GF-D8 (cell line): ENCODE measurements at regions not wholly inside any gene's neighbourhood (a gene's known extent, or its start where the extent isn't known, plus 50 kb on each side); places are given as distances from the start of the nearest gene placed in this dataset.

ENCODE experiments used
- DNase-seq: peaks from one replicate; lab custom pipeline; 2025; lab: John Stamatoyannopoulos, UW

DNA sequence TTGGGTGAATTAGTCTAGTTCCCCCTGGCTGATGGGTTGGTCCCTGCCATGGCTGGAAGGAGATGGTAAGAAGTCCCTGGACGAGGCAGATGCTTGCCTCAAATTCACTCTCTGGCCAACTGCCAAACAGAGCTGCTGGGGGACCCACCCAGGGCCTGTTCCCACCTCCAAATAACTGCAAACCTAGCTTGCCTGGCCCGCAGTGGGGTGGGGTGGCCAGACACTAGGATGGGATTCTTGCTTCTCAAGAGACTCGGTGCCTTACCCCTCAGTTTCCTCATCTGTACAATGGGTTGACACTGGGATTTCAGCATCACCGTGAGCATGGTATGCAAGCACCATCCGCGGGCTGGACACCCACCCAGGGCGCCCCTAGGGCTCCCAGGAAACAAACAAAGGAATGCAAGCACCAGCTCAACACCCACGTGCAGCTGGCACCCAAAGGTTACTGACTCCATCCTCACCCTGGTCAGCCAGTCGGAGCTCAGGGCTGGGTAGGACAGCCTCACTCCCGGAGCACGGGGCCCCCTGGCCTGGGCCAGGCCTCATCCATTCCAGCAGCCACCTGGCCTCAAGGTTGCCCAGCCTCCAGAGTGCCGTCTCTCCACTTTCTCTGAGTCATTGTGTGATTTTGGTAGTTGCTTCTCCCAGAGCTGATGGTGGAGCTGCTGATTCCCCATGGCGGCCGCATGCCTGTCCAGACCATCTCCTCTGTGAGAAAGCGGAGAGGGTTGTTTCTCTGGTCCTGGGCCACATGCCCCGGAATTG, 205.2 kb upstream of the RTL1 start:
- DNase-seq, result no peak

DNA sequence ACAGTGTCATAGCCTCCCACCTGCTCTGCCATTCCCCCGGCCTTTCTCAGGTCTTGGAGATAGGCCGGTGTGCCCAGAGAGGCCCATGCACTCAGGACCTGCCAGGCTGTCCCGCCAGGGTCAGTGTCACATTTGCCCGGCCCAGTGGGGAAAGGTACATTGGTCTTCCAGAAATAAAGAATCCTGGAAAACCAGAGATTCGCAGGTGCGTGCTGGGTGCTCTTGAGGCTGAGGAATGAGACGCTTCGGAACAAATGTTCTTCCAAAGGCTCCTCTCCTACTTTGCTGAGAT, 205.8 kb upstream of the RTL1 start:
- no peak for DNase-seq

DNA sequence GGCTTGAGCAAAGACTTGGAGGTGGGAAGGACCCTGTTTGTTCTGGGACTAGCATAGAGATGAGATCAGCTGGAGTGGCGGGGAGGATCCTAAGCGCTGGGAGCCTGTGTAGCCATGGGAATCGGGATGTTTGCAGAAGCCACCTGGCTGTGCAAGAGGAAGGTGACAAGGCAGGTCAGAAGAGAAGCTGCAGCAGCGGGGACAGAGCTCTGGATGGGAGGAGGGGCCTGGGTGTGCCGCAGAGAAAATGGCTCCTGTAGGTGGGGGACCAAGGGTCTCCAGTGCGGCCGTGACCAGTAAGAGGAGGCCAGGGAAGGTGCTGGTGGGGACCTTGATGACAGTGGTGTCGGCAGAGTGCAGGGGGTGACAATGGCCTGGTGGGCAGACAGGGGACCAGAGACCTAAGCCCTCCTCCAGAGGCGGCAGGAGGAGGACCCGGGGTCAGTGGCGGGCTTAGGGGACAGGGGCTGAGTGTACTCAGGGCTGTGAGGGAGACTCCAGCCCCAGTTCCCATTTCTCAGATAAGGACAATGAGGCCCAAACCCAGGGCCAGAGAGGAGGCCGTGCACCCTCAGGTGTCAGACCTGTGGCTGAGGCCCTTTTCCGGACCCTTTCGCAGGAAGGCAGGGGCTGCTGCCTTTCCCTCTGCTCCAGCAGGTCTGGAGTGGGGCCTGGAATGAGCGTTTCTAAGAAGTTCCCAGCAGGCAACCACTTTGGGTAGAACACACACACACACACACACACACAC, 206.6 kb upstream of the RTL1 start:
- no peak for DNase-seq

DNA sequence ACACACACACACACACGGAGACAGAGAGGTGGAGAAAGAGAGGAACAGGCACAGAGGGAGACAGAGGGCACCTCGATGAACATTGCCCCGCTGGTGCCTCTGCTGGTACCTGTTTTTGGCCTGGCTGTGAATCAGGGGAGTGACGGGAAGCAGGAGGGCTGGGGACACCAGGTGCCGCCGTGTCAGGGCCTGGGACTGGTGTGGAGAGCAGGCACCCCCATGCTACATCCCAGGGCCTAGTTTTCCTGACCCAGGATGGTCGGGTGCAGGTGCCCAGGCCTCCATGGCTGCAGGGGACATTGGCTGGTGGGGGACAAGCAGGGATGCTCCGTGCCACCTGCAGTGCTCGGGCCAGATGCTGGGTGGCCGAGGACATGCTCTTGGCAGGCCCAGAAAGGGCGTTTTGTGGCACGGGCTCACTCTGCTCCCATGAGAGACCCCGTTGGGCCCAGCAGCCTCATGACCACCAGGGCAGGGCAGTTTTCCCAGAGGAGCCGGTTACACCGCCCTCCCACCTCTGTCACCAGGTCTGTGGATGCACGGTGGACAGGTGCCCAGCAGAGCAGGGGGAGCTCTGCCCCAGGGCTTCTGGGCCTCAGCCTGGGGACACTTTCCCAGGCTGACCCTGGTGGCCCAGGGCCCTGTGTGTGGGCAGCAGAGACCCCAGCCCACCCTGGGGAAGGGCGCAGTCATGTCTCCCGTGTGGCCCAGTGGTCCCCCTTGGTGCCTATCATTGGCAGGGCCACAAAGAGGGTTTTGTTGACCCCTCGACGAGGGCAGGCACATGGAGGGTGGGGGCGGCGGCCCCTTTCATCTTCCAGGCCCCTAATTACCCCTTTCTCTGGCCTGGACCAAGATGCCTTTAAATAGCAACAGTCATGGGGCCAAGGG, 207.5 kb upstream of the RTL1 start:
- no peak for DNase-seq

DNA sequence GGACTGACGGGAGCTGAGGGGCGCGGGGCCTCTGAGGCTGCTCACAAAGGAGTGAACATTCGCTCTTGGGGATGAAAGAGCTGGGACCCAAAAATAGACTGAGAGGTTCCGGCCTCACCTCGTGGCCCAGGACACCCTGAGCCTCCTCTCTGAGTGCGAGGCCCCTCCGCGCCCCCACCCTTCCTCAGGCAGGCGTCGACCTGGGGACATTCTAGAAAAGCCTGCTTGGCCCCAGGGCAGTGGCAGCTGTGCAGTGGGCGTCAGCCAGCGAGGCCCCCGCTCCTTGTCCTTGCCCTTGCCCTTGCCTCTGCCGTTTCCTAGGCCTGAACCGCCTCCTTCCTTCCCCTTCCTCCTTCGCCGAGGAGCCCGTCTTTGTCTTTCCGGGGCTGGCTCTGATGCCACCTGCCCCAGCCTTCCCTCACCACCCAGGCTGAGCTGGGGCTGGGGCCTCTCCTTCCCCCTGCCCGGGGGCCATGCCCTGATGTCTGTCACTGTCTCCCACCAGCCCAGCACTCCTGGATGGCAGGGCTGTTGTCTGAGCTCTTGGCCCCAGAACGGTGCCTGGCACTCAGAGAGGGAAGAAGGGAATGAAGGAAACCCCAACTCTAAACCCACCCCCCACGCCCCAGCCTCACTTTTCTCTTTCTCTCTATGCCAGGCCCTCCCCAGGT, 208.2 kb upstream of the RTL1 start:
- DNase-seq, result no peak

DNA sequence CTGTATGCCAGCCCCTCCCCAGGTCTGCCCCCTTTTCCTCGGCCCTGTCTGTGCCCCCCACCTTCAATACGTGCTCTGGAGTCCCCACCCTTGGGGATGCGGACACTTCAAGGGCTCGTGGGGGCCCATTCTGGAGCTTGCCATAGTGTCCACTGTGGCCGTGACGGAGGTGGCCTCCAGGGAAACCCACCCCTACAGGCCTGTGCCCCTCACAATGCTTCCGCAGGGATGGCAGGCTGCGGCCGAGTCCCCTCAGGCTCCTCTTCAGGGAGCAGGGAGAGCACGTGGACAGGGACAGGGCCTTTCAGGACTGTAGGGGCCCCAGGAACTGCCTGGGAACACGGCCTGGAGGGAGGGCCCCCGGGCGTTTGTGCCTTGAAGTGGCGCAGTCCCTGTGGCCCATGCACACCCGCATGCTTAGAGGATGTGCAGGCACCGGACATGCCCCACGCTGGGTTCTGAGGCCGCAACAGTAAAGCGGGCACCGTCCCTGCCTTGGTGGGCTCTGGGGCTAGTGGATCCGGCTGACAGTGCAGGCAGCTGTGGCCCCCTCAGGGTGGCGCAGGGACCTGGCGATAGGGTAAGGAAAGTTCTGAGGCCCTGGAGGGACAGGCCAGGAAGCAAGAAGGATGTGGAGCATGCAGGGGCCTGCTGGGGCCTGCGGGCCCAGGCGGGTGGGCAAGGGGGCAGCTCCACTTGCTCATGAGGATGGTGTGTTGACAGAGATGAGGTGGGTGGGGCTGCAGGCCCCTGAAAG, 209.0 kb upstream of the RTL1 start:
- DNase-seq, result no peak

DNA sequence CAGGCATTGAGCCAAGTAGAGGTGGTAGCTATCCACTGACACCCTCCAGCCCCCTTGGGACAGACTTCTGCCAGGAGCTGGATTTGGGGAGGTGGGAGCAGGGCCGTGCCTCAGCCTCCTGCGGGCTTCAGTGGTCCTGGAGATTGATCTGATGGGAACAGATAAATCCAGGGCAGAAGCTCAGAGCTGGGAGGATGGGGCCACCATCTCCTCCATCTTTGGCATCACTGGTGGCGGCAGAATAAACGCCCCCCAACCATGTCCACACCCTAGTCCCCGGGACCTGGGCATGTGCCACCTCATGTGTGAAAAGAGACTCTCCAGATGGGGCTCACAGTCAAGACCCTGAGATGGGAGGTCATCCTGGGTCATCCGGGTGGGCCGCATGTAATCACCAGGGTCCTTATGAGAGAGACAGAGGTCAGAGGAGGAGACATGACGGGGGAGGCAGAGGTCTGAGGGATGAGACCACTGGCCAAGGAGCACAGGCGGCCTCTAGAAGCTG, 209.6 kb upstream of the RTL1 start:
- DNase-seq, result no peak

DNA sequence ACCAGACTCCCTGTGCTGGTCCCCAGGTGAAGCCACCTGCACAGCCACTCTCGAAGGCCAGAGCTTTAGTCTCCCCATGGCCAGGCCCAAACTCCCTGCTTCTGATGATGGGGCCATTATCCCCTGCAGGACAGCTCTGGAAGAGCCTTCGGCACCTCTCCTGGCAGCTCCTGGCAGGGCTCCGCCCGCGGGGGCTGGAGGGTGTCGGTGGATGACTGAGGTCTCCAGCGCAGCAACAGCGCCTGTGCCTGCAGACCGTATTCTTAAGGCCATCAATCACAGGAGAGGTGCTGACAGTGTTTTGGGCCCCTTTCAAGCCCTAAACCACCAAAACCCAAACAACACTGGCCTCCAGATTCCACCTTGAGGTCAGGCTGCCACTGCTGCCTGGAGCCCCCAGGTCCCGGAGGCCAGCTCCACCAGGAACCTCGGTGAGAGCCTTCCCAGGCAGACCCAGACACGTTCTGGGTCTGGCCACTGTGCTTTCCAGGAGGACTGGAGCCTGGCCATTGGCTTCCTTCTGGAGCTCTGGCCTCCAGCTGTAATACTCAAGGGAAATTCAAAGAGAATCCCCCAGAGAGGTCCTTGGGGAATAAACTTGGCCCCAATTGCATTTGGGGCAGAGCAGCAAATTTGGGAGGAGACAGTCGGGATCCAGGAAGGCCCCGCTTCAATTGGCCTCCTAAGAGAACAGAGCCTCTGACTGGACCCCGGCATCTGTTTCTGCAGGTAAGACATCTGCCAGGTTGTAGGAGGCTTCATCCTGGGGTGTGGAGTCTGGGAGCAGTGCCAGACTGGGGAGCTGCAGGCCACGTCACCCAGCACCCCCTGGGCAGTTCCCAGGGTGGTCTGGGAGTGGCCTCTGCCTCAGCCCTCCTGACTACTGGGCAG, 210.6 kb upstream of the RTL1 start:
- no peak for DNase-seq

DNA sequence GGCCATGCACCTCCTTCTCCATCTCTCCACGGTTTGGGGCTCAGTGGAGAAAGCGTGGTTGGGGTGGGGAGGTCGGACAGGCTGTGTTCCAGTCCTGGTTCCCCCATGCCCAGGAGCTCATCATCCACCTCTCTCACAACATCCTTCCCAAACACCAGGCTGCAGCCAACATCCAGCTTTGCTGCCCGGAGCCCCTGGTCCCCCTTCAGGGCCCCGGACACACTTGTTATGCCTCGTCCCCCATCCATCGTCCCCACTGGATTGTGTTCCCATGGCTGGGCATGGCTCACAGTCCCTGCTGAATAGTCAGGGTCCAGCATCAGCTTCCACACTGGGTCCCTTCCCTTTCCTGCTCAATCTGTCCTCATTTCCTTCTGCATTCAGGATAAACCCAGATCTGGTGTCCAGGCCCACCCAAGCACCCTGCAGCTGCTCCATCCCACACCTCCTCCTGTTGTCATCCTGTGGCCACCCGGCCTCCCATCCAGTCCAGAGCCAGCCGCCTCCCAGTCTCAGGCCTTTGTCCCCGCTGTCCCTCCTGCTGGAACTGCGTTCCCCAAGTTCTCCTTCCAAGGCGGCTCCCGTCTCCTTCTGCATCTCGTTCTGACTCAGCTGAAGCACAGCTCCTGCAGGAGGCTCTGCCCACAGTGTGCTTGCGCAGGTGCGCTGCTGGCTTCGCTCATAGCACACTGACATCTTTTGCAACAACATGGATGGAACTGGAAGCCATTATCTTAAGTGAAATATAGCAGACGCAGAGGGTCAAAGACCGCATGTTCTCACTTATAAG, 211.4 kb upstream of the RTL1 start:
- no peak for DNase-seq

DNA sequence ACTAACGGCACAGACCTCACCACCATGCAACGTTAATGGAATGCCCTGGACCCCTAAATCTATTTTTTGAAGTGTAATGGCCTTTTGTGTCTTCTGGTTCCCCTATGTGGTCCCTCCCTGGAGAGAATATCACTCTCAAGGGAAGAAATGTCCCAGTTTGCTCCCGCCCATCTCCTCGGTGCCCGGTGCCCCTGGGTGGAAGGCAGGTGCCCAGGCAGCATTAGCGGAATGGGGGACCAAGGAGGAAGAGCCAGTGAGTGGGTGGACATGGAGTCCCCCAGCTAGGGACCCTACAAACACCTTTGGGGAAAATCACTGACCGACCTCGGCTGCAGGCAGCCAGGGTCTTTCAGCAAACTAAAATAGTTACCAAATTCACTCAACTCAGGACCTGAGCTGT, 212.1 kb upstream of the RTL1 start:
- DNase-seq, result no peak

DNA sequence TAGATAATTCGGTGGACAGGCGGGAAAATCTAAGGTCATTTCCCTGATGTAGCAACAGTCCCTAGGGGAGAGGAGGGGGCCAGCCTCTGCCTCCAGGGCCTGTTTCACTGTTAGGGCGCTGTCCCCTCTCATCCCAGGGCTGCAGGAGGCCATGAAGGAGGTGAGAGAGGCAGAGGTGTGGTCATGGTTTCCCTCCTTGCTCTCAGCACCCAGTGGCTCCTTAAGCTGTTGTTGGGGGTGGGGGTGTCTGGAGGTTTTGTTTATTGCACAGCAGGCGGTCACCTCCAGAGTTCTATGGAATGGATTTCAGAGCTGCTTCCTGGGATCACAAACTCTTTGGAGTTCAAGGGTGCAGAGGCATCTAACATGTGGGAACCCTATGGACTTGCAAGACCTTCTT, 212.5 kb upstream of the RTL1 start:
- no peak for DNase-seq

DNA sequence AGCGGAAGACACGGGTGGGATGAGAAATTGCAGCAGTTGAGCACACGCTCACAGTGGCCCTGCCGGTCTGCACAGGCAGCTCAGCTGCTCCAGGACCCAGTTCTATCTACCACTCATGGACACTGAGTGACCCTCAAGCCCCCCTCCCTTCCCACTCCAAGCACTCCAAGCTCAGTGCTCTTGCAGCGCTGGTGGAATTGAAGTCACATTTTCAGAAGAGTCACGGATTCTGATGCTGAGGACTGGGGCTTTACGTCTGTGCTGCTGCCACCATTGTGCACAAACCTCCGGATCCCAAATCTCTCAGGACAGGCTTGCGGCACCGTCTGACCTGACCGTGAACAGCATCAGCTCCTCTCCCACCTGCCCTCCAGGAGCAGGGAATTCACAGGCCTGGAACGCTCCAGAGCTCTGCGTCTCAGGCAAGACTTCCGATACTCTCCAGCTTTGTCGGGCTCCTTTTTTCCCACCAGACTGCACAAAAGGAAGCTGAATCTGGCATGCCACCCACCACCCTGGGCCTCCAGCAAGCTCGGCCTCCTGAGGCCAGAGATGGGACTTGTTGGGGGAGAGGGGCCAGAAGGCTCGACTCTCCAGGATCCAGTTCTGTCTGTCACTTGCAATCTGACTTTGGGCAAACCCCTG, 213.1 kb upstream of the RTL1 start:
- DNase-seq, result no peak

DNA sequence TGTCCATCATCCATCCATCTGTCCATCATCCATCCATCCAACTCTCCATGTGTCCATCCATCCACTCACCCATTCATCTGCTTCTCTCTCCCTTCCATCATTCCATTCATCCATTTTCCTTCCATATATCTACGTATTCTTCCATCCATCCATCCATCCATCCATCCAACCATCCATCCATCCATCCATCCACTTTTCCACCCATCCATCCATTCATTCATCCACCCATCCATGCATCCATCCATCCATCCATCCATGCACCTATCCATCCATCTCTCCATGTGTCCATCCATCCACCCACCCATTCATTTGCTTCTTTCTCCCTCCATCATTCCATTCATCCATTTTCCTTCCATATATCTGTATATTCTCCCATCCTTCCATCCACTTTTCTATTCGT, 214.0 kb upstream of the RTL1 start:
- no peak for DNase-seq

DNA sequence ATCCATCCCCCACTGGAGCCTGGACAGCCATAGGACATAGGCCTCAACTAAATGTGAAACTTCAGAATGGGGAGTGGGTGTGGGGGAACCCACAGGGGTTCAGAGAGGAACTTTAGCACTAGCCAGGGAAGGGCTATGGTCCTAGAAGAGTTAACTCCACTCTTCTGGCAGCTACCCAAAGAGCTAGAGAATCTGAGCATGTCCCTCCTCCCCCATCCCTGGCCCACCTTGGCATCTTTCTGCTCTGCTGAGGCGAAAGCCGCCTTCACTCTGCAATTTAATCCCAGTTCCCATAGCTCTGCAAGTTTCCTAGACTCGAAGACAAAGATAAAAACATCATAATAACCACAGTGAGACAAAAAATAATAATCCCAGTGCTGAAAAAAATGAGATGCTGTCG, 214.7 kb upstream of the RTL1 start:
- no peak for DNase-seq

DNA sequence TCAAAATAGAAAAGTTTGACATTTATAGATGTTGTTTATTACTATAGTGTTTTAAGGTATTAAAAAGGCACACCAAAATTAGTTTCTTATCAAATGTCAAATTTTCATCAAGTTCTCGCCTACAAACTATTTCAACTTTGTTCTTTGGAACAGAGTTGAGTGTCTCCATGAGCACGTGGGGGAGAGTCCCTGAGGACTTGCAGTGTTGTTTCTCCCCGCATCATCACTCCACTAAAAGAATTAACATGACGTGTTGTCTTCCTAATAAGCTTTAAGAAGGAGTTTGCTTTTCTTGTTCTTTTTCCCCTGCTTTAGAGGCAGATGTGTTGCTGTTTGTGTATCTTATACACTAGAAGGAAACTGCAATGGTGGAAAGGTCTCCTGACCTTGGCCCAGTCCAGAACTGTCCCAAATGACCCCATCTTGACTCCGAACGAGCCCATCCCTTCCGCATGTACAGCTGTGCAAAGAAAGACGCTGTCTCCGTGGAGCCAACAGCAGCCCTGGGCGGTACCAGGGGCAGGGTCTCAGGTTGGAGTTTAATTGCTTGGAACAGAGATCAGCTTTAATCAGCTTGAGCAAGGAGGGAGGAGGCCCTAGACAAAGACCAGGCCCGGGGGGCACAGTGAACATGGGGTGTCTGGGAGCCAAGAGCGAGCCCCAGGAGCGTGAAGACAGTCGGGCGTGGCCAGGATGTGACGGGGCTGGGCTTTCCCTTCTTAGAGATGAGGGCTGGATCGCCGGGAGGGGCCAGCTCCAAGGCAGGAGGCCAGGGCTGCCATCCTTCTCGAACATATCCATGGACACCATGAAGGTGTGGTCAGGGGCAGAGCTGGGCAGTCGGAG, 215.4 kb upstream of the RTL1 start:
- no peak for DNase-seq

DNA sequence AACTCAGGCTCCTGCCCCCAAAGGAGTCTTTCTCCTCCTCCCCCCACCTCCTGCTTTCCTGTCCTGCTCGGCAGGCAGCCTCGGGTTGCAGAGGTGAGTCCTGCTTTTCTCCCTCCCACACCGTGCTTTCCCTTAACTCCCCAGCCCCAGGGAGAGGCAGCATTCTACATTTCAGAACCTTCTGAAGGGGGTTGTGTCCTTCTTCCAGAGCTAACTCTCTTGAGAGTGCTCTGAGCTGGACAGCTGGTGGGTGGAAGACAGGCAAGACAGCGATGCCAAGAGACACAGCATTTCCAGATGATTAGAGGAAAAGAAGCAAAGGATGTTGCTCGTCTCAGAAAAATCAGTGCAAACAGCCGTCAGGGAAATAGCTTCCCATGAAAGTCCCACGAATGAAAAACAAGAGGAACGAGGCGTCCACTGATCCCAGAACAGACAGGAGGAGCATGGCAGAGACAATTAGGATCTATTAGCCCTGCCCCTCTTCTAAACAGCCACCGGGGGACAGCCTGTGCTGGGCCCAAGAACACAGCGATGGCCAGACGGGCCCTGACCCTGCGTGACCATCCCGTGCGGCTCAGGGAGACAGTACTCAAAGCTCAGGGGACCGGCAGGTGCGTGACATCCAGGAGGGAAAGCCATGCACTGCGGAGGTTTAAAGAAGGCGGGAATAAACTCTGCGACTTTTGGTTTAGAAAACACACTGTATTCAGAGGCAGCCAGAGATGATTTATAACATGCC, 216.5 kb upstream of the RTL1 start:
- no peak for DNase-seq
